ENCODE measurements at regions not wholly inside any gene's neighbourhood (a gene's known extent, or its start where the extent isn't known, plus 50 kb on each side); places are given as distances from the start of the nearest gene placed in this dataset.

GRCh38 chr10:78502210-78502936 is 468.7 kb downstream of the RPS24 start:
- no peak for DNase-seq

- no peak for DNase-seq
Measured at GRCh38 chr10:78504181-78504580, 470.5 kb downstream of the RPS24 start.

DNA sequence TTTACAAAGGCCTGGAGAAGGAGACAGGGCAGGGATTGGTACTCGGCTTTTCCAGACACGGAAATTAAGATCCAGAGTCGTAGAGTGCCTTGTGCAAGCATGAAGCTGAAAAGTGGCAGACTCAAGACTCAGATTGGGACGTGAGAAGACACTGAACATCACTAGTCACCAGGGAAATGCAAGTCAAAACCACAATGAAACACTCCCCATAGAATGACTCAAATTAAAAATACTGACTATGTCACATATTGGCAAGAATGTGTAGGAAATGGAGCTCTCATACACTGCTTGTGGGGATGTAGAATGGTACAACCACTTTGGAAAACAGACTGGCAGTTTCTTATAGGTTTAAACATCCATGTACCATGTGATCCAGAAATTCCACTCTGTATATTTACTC is 472.0 kb downstream of the RPS24 start:
- DNase-seq: no peak

- no peak for DNase-seq
Measured at GRCh38 chr10:78506614-78507013, 473.0 kb downstream of the RPS24 start.

DNA sequence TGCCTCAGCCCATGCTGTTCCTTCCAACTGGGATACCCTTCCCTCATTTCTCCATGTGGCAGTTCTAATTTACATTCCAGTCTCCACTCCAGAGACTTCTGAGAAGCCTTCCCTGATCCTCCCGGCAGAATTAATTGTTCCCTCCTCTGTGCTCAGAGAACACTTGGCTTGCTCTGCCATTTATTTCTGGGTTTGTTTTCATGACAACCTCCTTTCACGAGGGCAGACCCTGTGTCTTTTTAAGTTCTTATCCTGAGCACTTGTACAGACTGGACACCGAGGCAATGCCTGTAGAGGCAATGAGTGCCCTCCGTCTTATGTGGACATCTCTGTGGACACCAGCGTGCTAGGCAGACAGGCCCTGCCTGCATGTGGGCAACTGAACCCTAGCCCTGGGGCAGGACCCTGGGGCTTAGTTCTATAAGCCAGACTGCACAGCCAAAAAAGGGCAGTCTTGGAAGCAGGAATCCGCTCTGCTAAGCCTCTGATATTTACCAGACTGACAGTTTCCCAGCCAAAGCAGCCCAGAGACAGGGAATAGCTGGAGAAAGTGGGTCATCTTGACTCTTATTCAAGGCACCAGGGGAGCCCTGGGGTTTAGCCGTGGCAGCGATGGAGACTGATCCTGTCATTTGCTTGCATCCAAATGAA is 474.0 kb downstream of the RPS24 start:
- peak; percentile 84 for DNase-seq

- DNase-seq: no peak
Measured at GRCh38 chr10:78508955-78509748, 475.5 kb downstream of the RPS24 start.

- peak; percentile 65 for DNase-seq
Measured at GRCh38 chr10:78510566-78511323, 477.1 kb downstream of the RPS24 start.

DNA sequence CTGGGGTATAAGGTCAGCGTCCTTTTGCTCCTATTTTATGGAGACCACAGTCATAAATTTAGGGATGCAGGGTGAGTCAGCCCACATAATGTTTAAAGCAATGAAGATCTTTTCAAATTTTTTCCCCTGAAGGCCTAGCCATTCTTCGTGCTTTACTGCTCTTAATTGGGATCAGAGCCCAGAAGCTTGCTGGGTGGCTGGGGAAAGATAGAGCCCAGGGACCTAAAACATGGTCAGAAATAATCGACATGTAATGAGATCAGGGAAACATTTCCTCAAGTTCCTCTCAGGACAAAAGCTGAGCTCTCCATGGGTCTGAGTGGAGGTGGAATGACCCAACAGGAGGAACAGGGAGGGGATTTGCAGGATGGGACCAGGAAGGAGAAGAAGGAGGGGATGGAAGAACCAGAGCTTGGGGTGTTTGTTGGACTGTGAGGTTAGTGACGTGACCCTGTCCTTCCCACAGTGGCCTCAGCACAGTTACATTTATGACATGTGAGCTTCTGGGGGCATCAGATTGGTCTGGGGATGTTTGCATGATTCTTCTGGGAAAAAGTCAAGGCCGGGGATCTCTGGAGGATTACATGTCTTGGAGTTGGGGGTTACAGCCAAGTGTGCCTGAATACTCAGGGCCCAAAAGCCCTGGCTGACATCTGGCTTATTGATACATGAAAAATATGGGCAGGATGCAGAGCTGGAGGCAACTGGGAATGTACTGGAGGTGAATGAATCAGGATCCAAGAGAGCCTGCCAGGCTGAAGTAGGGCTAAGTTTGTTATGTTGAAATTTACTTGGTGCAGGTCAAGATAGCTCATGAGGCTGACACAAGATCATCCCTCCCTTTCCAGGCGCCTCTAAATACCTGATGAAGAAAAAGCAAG is 477.9 kb downstream of the RPS24 start:
- DNase-seq: no peak

DNA sequence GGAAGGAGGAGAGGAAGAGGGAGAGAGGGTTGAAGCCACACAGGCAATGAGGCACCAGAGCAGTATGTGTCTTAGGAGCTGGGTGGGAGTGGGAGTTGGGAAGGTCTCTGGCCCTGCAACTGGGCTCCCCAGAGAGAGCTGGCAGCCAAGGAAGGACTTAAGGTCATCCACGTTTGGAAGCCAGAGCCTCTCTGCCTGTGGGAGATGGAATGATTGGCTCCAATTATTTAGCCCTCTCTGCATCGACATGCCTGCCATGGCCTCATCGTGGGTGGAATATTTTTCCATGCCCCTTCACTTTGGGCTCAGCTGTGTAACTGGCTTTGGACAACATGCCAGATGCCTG is 478.5 kb downstream of the RPS24 start:
- no peak for DNase-seq

DNA sequence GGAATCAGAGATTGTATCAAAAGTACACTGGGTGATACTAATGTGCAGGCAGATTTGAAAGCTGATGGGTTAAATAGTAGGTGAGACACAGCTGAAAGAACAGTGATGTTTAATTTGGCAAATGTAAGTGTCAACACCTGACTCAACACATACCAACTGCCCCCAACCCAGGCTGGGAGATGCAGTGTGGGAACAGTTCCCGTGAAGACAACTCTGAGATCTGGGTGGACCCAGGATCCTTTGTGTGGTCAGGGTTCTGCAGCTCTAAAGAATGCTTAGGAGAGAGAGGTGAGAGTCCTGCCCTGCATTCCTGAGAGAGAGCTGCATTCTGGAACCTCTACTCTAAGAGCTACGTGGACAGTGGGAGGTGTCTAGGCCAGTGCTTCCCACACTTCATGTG is 479.7 kb downstream of the RPS24 start:
- DNase-seq: no peak

GRCh38 chr10:78513986-78514385 is 480.3 kb downstream of the RPS24 start:
- DNase-seq: no peak

GRCh38 chr10:78514459-78514858 is 480.8 kb downstream of the RPS24 start:
- DNase-seq: no peak

DNA sequence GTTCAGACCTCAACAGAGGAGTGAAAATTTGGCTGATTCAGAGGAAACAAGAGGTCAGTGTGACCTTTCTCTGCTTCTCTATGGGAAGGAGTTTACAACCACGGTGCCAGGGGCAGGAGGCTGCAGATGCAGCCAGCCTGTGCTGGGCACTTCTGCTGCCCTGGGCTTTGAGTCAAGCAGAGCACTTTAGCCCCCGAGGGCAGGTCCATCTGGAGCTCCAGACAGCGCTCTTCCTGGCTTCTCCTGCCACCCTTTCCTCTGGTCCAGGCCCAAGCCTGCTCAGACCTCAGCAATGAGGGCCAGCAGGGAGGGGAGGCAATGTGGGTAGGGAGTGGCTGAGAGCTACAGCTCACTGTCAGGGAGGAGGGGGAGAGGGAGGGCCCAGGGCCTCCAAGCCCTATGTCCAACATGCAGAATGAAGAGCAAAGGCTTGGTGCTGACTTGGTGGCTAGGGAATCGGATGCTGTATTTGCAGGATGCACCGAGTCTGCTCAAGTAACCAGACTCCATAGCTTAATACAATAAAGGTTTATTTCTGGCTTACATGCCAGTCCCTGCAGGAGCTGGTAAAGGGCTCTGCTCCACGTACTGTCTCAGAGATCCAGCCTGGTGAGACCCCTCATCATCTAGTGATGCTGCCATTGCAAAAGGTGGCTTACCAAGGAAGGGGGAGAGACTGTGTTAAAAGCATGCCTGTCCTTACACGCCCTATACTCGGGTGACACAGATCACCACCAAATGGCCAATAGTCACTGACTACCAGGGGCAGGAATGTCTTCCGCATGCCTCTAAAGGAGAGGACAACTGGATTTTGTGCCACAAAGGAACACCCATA is 481.6 kb downstream of the RPS24 start:
- DNase-seq: no peak

GRCh38 chr10:78515873-78516153 is 482.1 kb downstream of the RPS24 start:
- DNase-seq: no peak

GRCh38 chr10:78516236-78516635 is 482.6 kb downstream of the RPS24 start:
- DNase-seq: no peak

DNA sequence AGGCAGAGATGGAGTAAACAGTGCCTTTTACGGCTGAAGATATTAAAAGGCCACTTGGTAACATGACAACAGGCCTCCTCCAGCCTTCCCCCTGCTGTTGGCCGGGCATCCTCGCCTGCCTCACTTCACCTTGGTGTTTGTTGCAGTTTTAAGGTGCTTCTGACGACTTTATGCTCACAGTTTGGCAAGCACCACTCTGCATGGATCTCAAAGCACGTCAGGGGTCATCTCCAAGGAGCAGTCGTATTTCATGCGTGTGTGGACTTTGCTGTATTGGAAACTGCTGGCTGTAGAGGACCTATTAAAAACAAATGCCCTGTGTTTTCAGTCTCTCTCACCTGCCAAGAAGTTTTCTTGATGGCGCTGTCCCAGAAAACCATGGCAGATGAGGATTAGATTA is 483.1 kb downstream of the RPS24 start:
- DNase-seq: no peak

GRCh38 chr10:78518224-78518623 is 484.6 kb downstream of the RPS24 start:
- DNase-seq: no peak

GRCh38 chr10:78520737-78521430 is 487.2 kb downstream of the RPS24 start:
- no peak for DNase-seq

DNA sequence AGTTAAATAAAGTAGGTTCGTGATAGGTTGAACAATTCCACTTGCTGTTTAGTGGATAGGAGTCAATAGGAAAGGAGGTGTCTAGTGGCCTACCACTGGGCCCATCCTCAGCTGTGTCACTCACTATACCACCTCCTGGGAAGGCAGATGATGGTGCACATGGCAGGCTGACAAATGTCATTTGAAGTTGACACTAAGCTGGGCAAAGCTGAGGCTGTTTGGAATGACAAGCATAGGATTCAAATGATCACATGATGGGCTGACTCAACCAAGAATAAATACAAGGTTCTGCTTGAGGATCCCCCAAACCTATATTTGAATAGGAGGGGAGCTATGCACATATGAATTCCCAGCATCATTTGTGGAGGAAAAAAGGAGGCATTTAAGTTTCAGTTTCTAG is 489.8 kb downstream of the RPS24 start:
- no peak for DNase-seq

GRCh38 chr10:78524342-78524741 is 490.7 kb downstream of the RPS24 start:
- DNase-seq: no peak

- no peak for DNase-seq
Measured at GRCh38 chr10:78524941-78525340, 491.3 kb downstream of the RPS24 start.
